Astrocyte of the spinal cord (primary cell): ENCODE measurements at regions not wholly inside any gene's neighbourhood (a gene's known extent, or its start where the extent isn't known, plus 50 kb on each side); places are given as distances from the start of the nearest gene placed in this dataset.

Experiments used
- DNase-seq: peaks from one replicate; pipeline ENCODE4 v3.0.0; 2011; ENCODE audit warnings: low read depth, low spot score
- H3K4me3 ChIP-seq: 2 replicates; pipeline ENCODE4 v1.5.1; 2011; ENCODE audit warnings: low read depth, mild to moderate bottlenecking, low read length, moderate library complexity
- CTCF ChIP-seq: IDR thresholded peaks from 2 replicates; pipeline ENCODE4 v1.5.1; 2012; ENCODE audit warnings: low read depth, mild to moderate bottlenecking, low read length, inconsistent platforms
- in situ Hi-C: cut with HindIII; loops from 2 replicates; pipeline ENCODE4 v1.10.0; 2017; ENCODE audit warnings: low sequenced_read_pairs

- in situ Hi-C loops = no loop called here
- DNase-seq = no peak
- no peak overlapping the region for H3K4me3 ChIP-seq
- TF ChIP-seq CTCF = no peak
Measured at GRCh38 chr2:182558564-182558963, 131.7 kb upstream of the PDE1A start.

GRCh38 chr2:182559623-182560022, 132.8 kb upstream of the PDE1A start:
- no peak for TF ChIP-seq CTCF
- peak; percentile 31 for DNase-seq
- H3K4me3 ChIP-seq = no peak overlapping the region
- in situ Hi-C loops = no loop called here

GRCh38 chr2:182565911-182566567, 139.2 kb upstream of the PDE1A start:
- no peak for DNase-seq
- TF ChIP-seq CTCF = no peak
- H3K4me3 ChIP-seq = no peak overlapping the region
- in situ Hi-C loops = no loop called here

GRCh38 chr2:182573553-182573952, 142.5 kb upstream of the DNAJC10 start:
- no peak for DNase-seq
- TF ChIP-seq CTCF = no peak
- H3K4me3 ChIP-seq = no peak overlapping the region
- in situ Hi-C loops = no loop called here

GRCh38 chr2:182577816-182578215, 138.2 kb upstream of the DNAJC10 start:
- no peak overlapping the region for H3K4me3 ChIP-seq
- no peak for TF ChIP-seq CTCF
- DNase-seq = no peak
- in situ Hi-C loops = no loop called here

- TF ChIP-seq CTCF = no peak
- DNase-seq = peak; percentile 67
- in situ Hi-C loops = no loop called here
- H3K4me3 ChIP-seq = no peak overlapping the region
Measured at GRCh38 chr2:182581196-182581935, 134.7 kb upstream of the DNAJC10 start.
